D721Med (cell line): ENCODE measurements at regions not wholly inside any gene's neighbourhood (a gene's known extent, or its start where the extent isn't known, plus 50 kb on each side); places are given as distances from the start of the nearest gene placed in this dataset.

Experiments used
- DNase-seq: peaks from one replicate; pipeline ENCODE4 v3.0.0; 2011; ENCODE audit warnings: low spot score; ENCODE audit not compliant: insufficient read length
- FAIRE-seq: peaks from 2 replicates; lab custom pipeline; 2011; peaks lifted over from hg19 to GRCh38; lab: Jason Lieb, UNC
- CTCF ChIP-seq: IDR thresholded peaks from 2 replicates; pipeline ENCODE4 v1.5.1; 2012; ENCODE audit warnings: mild to moderate bottlenecking, control low read depth; ENCODE audit not compliant: insufficient read depth; ENCODE audit errors: missing control alignments

GRCh38 chr13:44093607-44094564 lies 214.2 kb downstream of the LACC1 start:
- FAIRE-seq (no peak), DNase-seq (no peak)
- TF ChIP-seq CTCF = no peak

DNA sequence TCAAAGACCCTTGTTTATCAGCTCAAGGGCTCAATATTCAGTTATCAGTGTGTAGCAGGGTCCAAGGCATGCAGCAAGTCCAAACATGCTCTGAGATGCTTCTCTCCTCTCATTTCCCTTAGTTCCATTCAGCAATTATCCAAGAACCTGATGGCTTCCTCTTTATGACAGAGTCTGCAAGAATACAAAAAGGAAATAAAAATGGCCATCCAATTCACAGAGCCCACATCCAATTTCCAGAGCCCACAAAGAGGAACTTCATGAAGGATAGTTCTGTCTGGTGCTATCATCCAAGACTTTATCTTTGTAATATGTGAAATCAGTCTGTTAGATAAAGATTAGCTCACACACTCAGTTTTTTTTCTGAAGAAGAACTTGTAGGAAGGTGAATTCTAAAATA lies 217.2 kb downstream of the LACC1 start:
- DNase-seq (no peak), FAIRE-seq (no peak)
- no peak for TF ChIP-seq CTCF

- DNase-seq = no peak
- no peak for TF ChIP-seq CTCF
- no peak for FAIRE-seq
These were observed 218.9 kb downstream of the LACC1 start for GRCh38 chr13:44098559-44098958.

GRCh38 chr13:44101347-44102083 lies 221.8 kb downstream of the LACC1 start:
- FAIRE-seq (no peak), DNase-seq (no peak)
- no peak for TF ChIP-seq CTCF

- TF ChIP-seq CTCF = no peak
- FAIRE-seq = no peak
- DNase-seq = no peak
These were observed 223.9 kb downstream of the LACC1 start for GRCh38 chr13:44103429-44104196.

DNA sequence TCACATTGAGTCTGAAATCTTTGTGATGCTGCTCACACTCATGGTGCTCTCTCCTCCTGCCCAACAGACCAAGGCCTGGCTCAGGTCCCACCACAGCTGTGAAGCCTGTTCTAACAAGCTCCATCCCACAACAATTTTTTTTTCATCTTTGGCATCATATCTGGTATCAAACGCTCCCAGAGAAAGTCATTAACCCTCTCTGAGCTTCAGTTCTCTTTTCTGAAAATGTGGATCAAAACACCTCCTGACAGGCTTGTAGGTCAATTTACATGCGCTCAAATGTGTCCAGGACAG lies 224.4 kb downstream of the LACC1 start:
- no peak for TF ChIP-seq CTCF
- DNase-seq (no peak), FAIRE-seq (no peak)
